ENCODE measurements at regions not wholly inside any gene's neighbourhood (a gene's known extent, or its start where the extent isn't known, plus 50 kb on each side); places are given as distances from the start of the nearest gene placed in this dataset.

DNA sequence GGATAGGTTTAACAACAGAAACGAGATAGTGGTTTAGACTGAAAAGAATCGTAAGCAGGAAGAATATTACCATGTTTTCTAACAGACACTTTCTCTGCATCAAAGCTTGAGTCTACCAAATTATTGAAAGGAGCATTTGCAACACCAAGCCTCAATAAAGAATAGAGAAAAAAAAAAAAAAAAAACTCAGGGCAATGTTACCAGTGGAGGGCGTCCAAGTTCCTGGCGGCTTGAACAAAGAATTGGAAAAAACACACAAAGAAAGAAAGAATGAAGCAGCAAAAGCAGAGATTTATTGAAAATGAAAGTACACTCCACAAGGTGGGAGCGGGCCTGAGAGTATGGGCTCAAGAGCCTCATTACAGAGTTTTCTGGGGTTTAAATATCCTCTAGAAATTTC is 686.5 kb upstream of the ADGRL2 start:
- no peaks in the 10 kb centered on the region for H4K20me1 ChIP-seq (ENCODE audit: insufficient read depth, low read length)
- H3K4me1 ChIP-seq (ENCODE audit: insufficient read depth, low read length, poor library complexity, severe bottlenecking), result no peaks in the 10 kb centered on the region
- DNase-seq (ENCODE audit: low spot score), result no peak
- no peaks in the 10 kb centered on the region for H3K79me2 ChIP-seq (ENCODE audit: insufficient read depth, low read depth, low read length)
- TF ChIP-seq, protein P1, sequence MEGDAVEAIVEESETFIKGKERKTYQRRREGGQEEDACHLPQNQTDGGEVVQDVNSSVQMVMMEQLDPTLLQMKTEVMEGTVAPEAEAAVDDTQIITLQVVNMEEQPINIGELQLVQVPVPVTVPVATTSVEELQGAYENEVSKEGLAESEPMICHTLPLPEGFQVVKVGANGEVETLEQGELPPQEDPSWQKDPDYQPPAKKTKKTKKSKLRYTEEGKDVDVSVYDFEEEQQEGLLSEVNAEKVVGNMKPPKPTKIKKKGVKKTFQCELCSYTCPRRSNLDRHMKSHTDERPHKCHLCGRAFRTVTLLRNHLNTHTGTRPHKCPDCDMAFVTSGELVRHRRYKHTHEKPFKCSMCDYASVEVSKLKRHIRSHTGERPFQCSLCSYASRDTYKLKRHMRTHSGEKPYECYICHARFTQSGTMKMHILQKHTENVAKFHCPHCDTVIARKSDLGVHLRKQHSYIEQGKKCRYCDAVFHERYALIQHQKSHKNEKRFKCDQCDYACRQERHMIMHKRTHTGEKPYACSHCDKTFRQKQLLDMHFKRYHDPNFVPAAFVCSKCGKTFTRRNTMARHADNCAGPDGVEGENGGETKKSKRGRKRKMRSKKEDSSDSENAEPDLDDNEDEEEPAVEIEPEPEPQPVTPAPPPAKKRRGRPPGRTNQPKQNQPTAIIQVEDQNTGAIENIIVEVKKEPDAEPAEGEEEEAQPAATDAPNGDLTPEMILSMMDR (conservative IDR thresholded peaks at IDR 0.05; ENCODE audit: low read length), result no peak
- TF ChIP-seq EZH2phosphoT487 (IDR thresholded peaks at IDR 0.05; ENCODE audit: borderline replicate concordance, low read depth, low read length), result no peak
- CTCF ChIA-PET (ENCODE audit: unreplicated experiment), result no interaction called here
- intact Hi-C loops (cut with micrococcal nuclease; ENCODE audit: unreplicated experiment), result no loop called here
- POLR2A ChIA-PET, result no interaction called here
- no peak overlapping the region for H3K4me3 ChIP-seq (ENCODE audit: low read depth, low read length, poor library complexity, severe bottlenecking)
- BruUV-seq (replicated peaks), result no TSS peak
- H3K9me2 ChIP-seq (ENCODE audit: insufficient read depth, low read length), result no peaks in the 10 kb centered on the region
- no peaks in the 10 kb centered on the region for H3K9me3 ChIP-seq (ENCODE audit: low read length)
- no peak overlapping the region for H3K4me2 ChIP-seq (ENCODE audit: low read length)
- no peak overlapping the region for H2AFZ ChIP-seq (ENCODE audit: low read length)
- no peak overlapping the region for H3K27ac ChIP-seq (ENCODE audit: low read depth, low read length, poor library complexity, severe bottlenecking)
- no peaks in the 10 kb centered on the region for H3K36me3 ChIP-seq (ENCODE audit: insufficient read depth, low read length)

DNA sequence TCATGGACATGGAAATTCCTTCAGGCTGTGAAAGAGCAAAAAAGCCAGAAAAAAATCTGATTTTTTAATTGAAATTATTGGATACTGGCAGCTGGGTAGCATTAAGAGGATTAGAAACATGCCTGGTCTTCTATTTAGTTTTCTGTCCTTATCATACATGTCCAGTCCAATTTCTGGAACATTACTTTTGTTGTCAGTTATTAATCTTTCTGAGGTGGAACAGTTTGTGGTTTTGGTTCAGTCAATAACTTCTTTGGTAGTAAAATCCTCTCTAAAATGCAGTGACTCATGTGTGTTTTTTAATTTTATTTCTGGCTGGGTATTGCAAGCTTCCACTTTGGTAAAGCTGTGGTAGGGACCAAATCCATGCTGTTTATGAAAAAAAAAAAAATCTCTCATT is 687.0 kb upstream of the ADGRL2 start:
- Histone ChIP-seq H4K20me1 (ENCODE audit: insufficient read depth, low read length) (no peaks in the 10 kb centered on the region), H3K79me2 (ENCODE audit: insufficient read depth, low read depth, low read length) (no peaks in the 10 kb centered on the region), H3K9me2 (ENCODE audit: insufficient read depth, low read length) (no peaks in the 10 kb centered on the region), H3K27ac (ENCODE audit: low read depth, low read length, poor library complexity, severe bottlenecking) (no peak overlapping the region), H3K36me3 (ENCODE audit: insufficient read depth, low read length) (no peaks in the 10 kb centered on the region), H3K9me3 (ENCODE audit: low read length) (no peaks in the 10 kb centered on the region), H3K4me2 (ENCODE audit: low read length) (no peak overlapping the region), H3K4me3 (ENCODE audit: low read depth, low read length, poor library complexity, severe bottlenecking) (no peak overlapping the region), H3K4me1 (ENCODE audit: insufficient read depth, low read length, poor library complexity, severe bottlenecking) (no peaks in the 10 kb centered on the region), H2AFZ (ENCODE audit: low read length) (no peak overlapping the region)
- ChIA-PET POLR2A (interaction anchor here (1.1 kb wide), 1 partner anchor 8 kb away, joined by 4 read pairs; no protein-coding TSS in a partner anchor), CTCF (ENCODE audit: unreplicated experiment) (no interaction called here)
- no TSS peak for BruUV-seq (replicated peaks)
- intact Hi-C loops (cut with micrococcal nuclease; ENCODE audit: unreplicated experiment), result no loop called here
- no peak for DNase-seq (ENCODE audit: low spot score)
- no peak for TF ChIP-seq EZH2phosphoT487 (IDR thresholded peaks at IDR 0.05; ENCODE audit: borderline replicate concordance, low read depth, low read length)

DNA sequence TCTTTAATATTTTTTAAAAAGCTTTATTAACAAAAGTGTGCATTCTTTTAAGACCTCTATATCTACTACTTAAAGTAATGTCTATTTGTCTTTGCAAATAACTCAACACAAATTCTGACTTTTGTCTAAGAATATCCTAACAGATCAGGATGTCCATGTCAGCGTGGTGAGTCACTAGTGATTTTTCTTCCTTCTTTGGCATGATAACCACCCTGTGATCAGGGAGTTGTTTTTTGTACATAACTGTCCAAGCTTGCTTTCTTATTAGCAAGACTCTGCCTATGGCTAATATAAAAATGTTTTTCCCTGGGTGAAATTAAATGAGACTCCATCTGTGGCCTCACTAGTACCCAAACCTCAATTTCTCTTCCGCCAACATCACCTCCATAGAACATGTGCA is 688.9 kb upstream of the ADGRL2 start:
- TF ChIP-seq, protein P1 (conservative IDR thresholded peaks at IDR 0.05; ENCODE audit: low read length), result no peak
- TF ChIP-seq EZH2phosphoT487 (IDR thresholded peaks at IDR 0.05; ENCODE audit: borderline replicate concordance, low read depth, low read length), result no peak
- Histone ChIP-seq H3K27ac (ENCODE audit: low read depth, low read length, poor library complexity, severe bottlenecking) (no peak overlapping the region), H3K4me2 (ENCODE audit: low read length) (no peak overlapping the region), H3K9me3 (ENCODE audit: low read length) (no peaks in the 10 kb centered on the region), H2AFZ (ENCODE audit: low read length) (no peak overlapping the region), H4K20me1 (ENCODE audit: insufficient read depth, low read length) (no peaks in the 10 kb centered on the region), H3K4me3 (ENCODE audit: low read depth, low read length, poor library complexity, severe bottlenecking) (no peak overlapping the region), H3K79me2 (ENCODE audit: insufficient read depth, low read depth, low read length) (no peaks in the 10 kb centered on the region), H3K9me2 (ENCODE audit: insufficient read depth, low read length) (no peaks in the 10 kb centered on the region), H3K4me1 (ENCODE audit: insufficient read depth, low read length, poor library complexity, severe bottlenecking) (no peaks in the 10 kb centered on the region), H3K36me3 (ENCODE audit: insufficient read depth, low read length) (no peaks in the 10 kb centered on the region)
- ChIA-PET POLR2A (interaction anchor here (0.6 kb wide), 1 partner anchor 845 kb away, joined by 4 read pairs; no protein-coding TSS in a partner anchor), CTCF (ENCODE audit: unreplicated experiment) (no interaction called here)
- DNase-seq (ENCODE audit: low spot score), result no peak
- intact Hi-C loops (cut with micrococcal nuclease; ENCODE audit: unreplicated experiment), result no loop called here
- BruUV-seq (replicated peaks), result no TSS peak
